GM19463 (cell line): ENCODE measurements at regions not wholly inside any gene's neighbourhood (a gene's known extent, or its start where the extent isn't known, plus 50 kb on each side); places are given as distances from the start of the nearest gene placed in this dataset.

ENCODE experiments used
- ATAC-seq: cut with Tn5 transposase; IDR thresholded peaks from one replicate; pipeline ENCODE4 v1.9.1; 2021; ENCODE audit warnings: mild to moderate bottlenecking, moderate library complexity; ENCODE audit not compliant: unreplicated experiment

- ATAC-seq: no peak
Observed at GRCh38 chr10:4775808-4776207, 50.2 kb upstream of the AKR1E2 start.

- no peak for ATAC-seq
Observed at GRCh38 chr10:4772202-4772570, 53.8 kb upstream of the AKR1E2 start.

DNA sequence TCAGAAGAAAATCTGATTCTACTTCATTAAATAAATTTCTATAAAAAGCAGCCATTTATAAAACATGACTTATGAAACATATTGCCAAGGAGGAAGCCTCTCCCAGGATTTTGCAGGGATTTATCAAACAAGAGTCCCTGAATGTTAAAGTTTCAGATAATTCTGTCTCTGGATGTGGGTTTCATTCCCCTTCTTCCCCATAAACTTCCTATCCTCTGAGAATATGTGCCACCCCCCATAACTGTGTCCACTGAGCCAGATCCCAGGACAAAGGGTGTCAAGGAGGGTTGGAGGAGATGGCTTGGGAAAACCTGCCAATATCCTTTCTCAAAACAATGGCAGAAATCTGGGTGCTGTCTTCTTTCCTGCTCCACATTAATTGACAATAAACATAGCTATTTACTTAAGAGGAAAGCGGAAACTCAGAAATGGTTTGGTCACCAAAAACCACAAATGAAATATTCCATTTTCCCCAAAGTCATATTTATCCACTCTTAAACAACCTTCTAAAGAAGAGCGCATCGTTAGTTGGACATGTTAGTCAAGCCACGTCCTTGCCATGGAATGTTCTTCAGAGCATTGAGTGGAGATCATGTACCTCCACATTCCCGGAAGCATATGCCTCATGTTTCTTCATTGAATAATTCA is 54.3 kb upstream of the AKR1E2 start:
- no peak for ATAC-seq

- no peak for ATAC-seq
Observed at GRCh38 chr10:4770801-4771553, 55.0 kb upstream of the AKR1E2 start.

- ATAC-seq: no peak
Observed at GRCh38 chr10:4768416-4768815, 57.6 kb upstream of the AKR1E2 start.

DNA sequence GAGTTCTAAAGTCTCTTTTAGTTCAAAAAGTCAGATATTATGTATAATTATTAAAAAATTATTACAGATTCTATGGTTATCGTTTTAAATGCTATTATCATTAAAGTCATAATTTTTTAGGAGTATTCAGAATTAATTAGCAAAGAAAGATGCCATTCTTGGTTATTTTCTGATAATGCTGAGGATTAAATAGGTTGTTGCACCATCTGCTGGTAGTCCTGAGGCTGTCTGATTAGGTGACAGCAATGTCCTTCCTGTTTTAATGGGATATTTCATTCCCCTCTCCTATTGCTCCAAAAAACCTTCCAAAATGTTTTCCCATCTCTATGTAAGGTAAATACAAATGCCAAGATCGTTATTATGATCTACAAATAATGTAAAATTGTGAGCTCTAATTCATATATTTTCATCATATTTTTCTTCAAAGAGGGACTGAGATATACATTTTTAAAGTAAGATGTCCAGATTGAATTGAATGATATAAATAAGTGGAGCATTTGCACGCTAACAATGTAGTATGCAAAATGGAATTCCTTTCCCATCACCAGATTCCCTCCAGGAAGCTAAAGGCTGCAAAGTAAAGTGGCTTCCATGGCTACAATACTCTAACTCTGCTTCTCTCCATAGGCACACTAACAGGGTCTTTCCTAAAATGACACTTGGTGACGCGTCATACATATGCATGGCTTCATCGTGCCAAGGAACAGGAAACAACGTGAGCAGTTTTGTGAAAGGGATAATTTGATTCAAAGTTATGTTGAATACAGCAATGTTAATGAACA is 58.8 kb upstream of the AKR1E2 start:
- ATAC-seq: no peak

- ATAC-seq: no peak
Observed at GRCh38 chr10:4766454-4766853, 59.6 kb upstream of the AKR1E2 start.

DNA sequence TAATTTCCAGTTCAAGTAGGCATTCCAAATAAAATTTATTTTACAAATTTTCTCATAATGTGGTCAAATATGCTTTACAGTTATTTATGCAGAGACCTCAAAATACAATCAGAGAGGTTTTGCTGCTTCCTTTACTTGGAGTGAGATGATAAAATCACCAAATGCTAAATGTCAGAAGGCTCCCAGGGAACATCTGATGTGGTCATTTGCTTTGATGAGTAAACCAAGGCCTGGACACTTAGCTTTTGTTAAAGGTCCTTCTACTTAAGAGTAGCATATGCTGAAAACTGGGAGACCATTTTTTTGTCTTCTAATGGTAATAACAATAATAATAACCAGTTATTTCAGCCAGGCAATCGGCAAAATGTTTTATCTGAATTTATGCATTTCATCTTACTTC is 60.6 kb upstream of the AKR1E2 start:
- no peak for ATAC-seq

DNA sequence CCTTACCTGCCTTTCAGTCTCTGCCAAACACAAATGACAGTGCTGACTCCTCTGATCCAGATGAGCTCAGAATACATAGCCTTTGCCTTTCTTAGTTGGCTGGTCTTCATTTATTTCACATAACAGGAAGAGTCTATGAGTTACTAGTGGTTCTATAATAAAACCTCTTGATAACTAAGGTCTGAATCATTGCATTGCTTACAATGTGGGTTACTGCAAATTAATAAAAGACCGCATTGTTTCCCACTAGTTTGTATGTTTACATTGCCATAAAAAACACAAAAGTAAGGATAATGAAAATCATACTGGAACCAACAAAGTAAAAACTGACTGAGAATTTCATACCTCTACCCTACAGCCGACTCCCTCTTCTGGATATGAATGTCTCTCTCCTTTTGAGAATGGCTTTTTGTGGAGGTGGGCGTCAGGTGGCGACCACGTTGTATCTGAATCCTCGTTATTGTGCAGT is 62.0 kb upstream of the AKR1E2 start:
- ATAC-seq: peak; percentile 11

DNA sequence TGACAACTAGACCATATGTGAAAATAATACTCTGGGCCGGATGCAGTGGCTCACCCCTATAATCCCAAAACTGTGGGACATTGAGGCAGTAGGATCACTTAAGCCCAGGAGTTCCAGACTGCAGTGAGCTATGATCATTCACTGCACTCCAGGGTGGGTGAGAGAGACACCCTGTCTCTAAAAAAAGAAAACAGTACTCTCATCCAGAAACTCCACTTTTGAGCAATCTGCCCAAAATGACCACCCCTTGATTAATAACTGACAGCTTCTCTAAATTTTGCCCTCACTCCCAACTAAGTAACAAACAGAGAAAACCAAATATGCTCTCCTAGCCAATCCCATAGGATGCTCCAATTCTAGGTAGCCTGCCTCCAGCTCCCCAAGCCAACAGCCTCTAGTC is 62.5 kb upstream of the AKR1E2 start:
- ATAC-seq: peak; percentile 47

DNA sequence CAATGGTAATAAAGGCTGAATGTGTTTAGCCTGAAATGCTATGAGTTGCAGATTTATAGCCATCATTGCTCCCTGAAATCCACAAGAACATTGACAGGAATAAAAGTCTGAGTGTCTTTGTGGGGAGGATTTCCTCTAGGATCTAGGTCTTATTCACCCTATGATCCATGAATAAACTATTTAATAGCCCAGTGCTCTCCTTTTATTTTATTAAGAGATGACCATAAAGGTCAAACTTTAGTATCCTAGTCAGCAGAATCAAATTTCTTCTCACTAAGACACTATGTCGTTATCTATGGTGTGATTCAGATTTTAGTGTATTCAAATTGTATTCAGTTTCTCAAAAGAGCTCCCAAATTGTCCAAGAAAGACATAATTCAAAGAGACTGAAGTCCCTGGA is 67.8 kb upstream of the AKR1E2 start:
- ATAC-seq: no peak

- ATAC-seq: no peak
Observed at GRCh38 chr10:4755286-4755989, 70.6 kb upstream of the AKR1E2 start.

- no peak for ATAC-seq
Observed at GRCh38 chr10:4754143-4754542, 71.9 kb upstream of the AKR1E2 start.

DNA sequence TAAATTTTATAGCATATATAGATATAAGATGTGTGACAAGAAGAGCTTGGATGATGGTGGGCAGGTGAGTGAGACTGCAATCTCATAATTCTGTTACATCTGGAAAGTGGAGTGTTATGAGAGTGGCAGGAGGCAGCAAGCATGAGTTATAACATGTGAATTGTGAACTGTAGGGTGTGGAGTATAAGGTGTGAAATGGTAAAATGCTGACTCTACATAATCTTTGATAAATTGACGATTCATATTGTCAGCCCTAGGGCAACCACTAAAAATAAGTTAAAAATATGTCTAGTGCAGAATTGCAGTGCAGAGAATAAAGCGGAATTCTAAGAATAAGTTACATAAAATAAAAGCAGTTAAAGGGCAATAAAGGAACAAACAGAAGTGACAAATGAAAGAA is 74.8 kb upstream of the AKR1E2 start:
- ATAC-seq: no peak

DNA sequence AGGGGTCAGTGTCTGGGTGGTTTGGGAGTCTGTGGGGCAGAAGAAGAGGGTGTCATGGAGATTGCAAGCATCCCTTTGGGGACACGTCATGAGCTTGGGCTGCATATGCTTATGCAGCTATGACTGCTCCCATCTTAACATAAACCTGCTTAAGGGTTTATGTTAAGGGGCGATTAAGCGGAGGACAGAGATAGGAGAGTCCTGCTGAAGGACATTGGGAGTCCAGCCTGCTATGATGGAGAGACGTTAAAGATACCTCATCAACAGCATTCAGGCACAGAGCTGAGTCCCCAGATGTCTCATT is 76.8 kb upstream of the AKR1E2 start:
- no peak for ATAC-seq

GRCh38 chr10:4748491-4749270 is 77.3 kb upstream of the AKR1E2 start:
- no peak for ATAC-seq

- ATAC-seq: no peak
Observed at GRCh38 chr10:4742217-4742616, 83.8 kb upstream of the AKR1E2 start.

GRCh38 chr10:4740471-4740870 is 85.5 kb upstream of the AKR1E2 start:
- ATAC-seq: no peak

DNA sequence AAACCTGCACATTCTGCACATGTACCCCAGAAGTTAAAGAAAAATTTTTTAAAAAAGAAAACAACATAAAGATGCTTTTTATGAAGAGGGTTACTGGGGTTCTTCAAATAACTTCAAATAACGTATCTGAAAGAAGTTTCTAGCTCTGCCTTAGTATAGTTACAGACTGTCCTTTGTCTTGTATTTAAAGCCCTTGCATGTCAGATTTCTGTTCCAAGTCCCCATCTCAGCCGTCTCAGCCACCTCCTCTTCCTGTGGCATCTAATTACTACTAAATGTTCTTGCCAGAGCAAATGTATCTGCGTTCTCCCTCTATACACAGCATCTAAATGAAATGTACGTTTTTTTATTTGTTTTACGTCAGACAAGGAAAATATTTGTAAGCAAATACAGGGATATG is 89.4 kb upstream of the AKR1E2 start:
- no peak for ATAC-seq

DNA sequence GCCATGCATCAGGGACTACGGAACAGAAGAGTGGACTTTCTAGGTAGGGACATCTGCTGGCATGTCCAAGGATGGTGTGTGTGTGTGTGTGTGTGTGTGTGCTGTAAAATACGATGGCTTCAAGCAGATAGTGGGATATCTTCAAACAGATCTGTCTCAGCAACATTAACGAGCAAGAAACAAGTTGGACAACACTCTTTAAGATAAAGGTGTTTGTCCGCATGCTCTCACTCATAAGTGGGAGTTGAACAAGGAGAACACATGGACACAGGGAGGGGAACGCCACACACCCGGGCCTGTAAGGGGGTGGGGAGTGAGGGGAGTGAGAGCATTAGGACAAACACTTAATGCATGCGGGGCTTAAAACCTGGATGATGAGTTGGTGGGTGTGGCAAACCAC is 89.8 kb upstream of the AKR1E2 start:
- ATAC-seq: no peak

GRCh38 chr10:4733843-4734224 is 92.2 kb upstream of the AKR1E2 start:
- no peak for ATAC-seq
